AG09319 (cell line): ENCODE measurements at regions not wholly inside any gene's neighbourhood (a gene's known extent, or its start where the extent isn't known, plus 50 kb on each side); places are given as distances from the start of the nearest gene placed in this dataset.

Source experiments
- DNase-seq: peaks from one replicate; pipeline ENCODE4 v3.0.0-alpha.2; 2010; ENCODE audit warnings: low read depth; ENCODE audit errors: extremely low read depth
- CTCF ChIP-seq: IDR thresholded peaks from 2 replicates; pipeline ENCODE4 v1.5.1; 2011; ENCODE audit warnings: low read depth, mild to moderate bottlenecking, inconsistent platforms, low read length, moderate library complexity

GRCh38 chr4:119930546-119930945 lies 136.1 kb downstream of the MAD2L1 start:
- DNase-seq, result no peak
- TF ChIP-seq CTCF, result no peak

- no peak for TF ChIP-seq CTCF
- DNase-seq, result no peak
Observed at GRCh38 chr4:119921830-119922229, 144.8 kb downstream of the MAD2L1 start.

GRCh38 chr4:119906277-119906676 lies 160.4 kb downstream of the MAD2L1 start:
- no peak for DNase-seq
- TF ChIP-seq CTCF, result no peak

- no peak for TF ChIP-seq CTCF
Observed at GRCh38 chr4:119898211-119898610, 168.4 kb downstream of the MAD2L1 start.

GRCh38 chr4:119897260-119897659 lies 169.4 kb downstream of the MAD2L1 start:
- no peak for TF ChIP-seq CTCF
- DNase-seq, result no peak

More at GRCh38 chr4:119898211-119898610, 168.4 kb downstream of the MAD2L1 start:
- no peak for DNase-seq

- DNase-seq, result no peak
Observed at GRCh38 chr4:119894650-119895208, 171.9 kb downstream of the MAD2L1 start.

More at GRCh38 chr4:119894650-119895208, 171.9 kb downstream of the MAD2L1 start:
- TF ChIP-seq CTCF, result no peak
